HuH-7 (cell line): ENCODE measurements at regions not wholly inside any gene's neighbourhood (a gene's known extent, or its start where the extent isn't known, plus 50 kb on each side); places are given as distances from the start of the nearest gene placed in this dataset.
"Not testable (repeated sequence)": the region's sequence is repeated elsewhere in the genome, so short reads cannot be mapped to it uniquely, and the experiment has no call there.

Experiments
- DNase-seq: peaks from one replicate; pipeline ENCODE4 v3.0.0; 2011; ENCODE audit warnings: low spot score

GRCh38 chr12:46518729-46519128 is 146.2 kb upstream of the SLC38A2 start:
- DNase-seq, result no peak

- DNase-seq, result no peak
Observed at GRCh38 chr12:46518169-46518568, 145.6 kb upstream of the SLC38A2 start.

- no peak for DNase-seq
Observed at GRCh38 chr12:46517579-46517962, 145.0 kb upstream of the SLC38A2 start.

GRCh38 chr12:46516933-46517578 is 144.5 kb upstream of the SLC38A2 start:
- no peak for DNase-seq

GRCh38 chr12:46516238-46516932 is 143.8 kb upstream of the SLC38A2 start:
- DNase-seq, result no peak

GRCh38 chr12:46515829-46516228 is 143.3 kb upstream of the SLC38A2 start:
- no peak for DNase-seq

- no peak for DNase-seq
Observed at GRCh38 chr12:46514886-46515285, 142.3 kb upstream of the SLC38A2 start.

- not testable (repeated sequence) for DNase-seq
Observed at GRCh38 chr12:46510257-46510656, 137.7 kb upstream of the SLC38A2 start.

- no peak for DNase-seq
Observed at GRCh38 chr12:46509135-46509534, 136.6 kb upstream of the SLC38A2 start.

- DNase-seq, result no peak
Observed at GRCh38 chr12:46508651-46509050, 136.1 kb upstream of the SLC38A2 start.

- no peak for DNase-seq
Observed at GRCh38 chr12:46507766-46508165, 135.2 kb upstream of the SLC38A2 start.

GRCh38 chr12:46506961-46507360 is 134.4 kb upstream of the SLC38A2 start:
- DNase-seq, result no peak

GRCh38 chr12:46506198-46506597 is 133.6 kb upstream of the SLC38A2 start:
- DNase-seq, result no peak

- DNase-seq, result no peak
Observed at GRCh38 chr12:46504494-46504893, 131.9 kb upstream of the SLC38A2 start.

GRCh38 chr12:46503637-46504175 is 131.1 kb upstream of the SLC38A2 start:
- no peak for DNase-seq

- DNase-seq, result no peak
Observed at GRCh38 chr12:46500673-46501072, 128.1 kb upstream of the SLC38A2 start.

GRCh38 chr12:46499901-46500300 is 127.3 kb upstream of the SLC38A2 start:
- DNase-seq, result no peak

GRCh38 chr12:46499226-46499625 is 126.7 kb upstream of the SLC38A2 start:
- no peak for DNase-seq

GRCh38 chr12:46497739-46498138 is 125.2 kb upstream of the SLC38A2 start:
- no peak for DNase-seq

- no peak for DNase-seq
Observed at GRCh38 chr12:46494424-46494823, 121.9 kb upstream of the SLC38A2 start.

- DNase-seq, result no peak
Observed at GRCh38 chr12:46493834-46494181, 121.2 kb upstream of the SLC38A2 start.

- no peak for DNase-seq
Observed at GRCh38 chr12:46493150-46493833, 120.7 kb upstream of the SLC38A2 start.

GRCh38 chr12:46492471-46493085 is 120.0 kb upstream of the SLC38A2 start:
- no peak for DNase-seq
